HG02571 (cell line): ENCODE measurements at regions not wholly inside any gene's neighbourhood (a gene's known extent, or its start where the extent isn't known, plus 50 kb on each side); places are given as distances from the start of the nearest gene placed in this dataset.

ENCODE experiments used
- ATAC-seq: cut with Tn5 transposase; IDR thresholded peaks from one replicate; pipeline ENCODE4 v1.9.1; 2021; ENCODE audit warnings: mild to moderate bottlenecking, moderate library complexity; ENCODE audit not compliant: unreplicated experiment

- ATAC-seq = no peak
Measured at GRCh38 chr11:29017941-29018340, 909.8 kb downstream of the METTL15 start.

DNA sequence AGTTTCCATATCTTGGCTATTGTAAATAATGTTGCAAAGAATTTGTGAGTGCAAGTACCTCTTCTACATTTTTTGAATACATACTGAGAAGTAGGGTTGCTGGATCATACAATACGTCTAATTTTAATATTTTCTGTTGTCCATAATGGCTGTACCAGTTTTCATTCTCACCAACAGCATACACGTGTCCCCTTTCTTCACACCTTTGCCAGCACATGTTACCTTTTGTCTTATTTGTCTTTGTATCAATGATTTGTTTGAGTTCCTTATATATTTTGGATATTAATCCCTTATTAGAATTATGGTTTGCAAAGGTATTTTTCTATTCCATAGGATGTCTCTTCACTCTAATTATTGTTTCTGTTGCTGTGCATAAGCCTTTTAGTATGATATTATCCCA is 904.3 kb downstream of the METTL15 start:
- ATAC-seq = no peak

GRCh38 chr11:29009426-29009825 is 901.2 kb downstream of the METTL15 start:
- ATAC-seq = no peak

- ATAC-seq = no peak
Measured at GRCh38 chr11:29008481-29008880, 900.3 kb downstream of the METTL15 start.

DNA sequence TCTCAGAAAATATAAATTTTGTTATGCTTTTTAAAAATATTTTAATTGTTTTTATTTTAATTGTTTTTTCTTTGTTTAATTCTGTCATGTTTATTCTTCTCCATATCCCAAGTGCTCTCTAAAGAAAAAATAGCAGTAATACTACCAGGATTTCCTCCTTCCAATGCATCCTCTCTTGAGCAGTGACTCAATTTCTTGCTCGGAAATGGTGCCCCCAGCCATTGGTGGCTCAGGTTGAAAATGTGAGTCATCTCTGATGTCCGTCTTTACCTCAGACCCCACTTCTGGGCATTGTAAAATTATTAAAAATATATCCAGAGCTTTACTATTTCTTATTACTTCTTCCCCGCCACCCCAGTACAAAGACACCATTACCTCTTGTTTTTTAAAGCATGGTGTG is 898.5 kb downstream of the METTL15 start:
- ATAC-seq = no peak

DNA sequence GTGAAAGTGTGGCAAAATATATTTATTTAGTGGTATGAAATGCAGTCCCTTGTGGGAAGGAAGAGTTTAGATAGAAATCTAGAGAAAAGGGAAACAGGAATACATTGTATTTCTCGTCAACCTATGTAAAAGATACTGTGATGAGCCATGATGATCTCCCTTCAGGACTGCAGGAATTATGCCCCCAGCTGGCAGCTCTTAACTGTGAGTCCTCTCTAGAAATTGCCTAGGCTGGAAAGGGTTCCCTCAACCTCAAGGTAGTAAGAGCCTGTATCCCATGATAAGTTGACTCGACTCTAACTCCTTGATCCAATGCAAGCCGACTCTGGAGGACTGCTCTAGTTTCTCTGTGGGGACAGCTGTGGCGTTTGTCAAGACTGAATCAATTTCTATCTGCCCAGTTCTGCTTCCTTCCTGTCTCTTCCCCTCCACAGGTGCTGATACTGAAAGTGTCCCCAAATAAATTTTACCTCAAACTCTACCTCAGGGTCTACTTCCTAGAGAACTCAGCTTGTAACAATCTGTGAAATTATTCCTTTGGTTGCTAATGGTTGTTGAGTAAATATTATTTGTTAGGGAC is 897.3 kb downstream of the METTL15 start:
- no peak for ATAC-seq

- no peak for ATAC-seq
Measured at GRCh38 chr11:29002816-29003215, 894.6 kb downstream of the METTL15 start.

DNA sequence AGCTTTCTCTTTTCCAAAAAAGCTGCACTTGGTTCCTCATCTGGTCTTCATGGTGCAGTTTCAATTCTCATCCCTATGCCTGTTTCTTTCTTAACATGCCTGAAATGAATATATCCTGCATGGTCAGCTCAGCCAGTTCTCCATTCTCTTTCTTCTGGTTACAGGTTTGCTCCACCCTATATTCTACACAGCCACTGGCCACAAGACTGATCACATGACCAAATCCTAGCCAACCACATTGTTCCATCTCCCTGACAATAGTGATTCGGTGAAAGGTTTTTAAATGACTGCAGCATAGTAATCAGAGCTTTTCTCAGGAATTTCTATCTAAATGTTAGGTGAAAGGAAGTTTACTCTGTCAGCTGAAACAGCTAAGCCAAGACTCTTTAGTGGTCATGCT is 891.4 kb downstream of the METTL15 start:
- ATAC-seq = no peak

GRCh38 chr11:28992996-28993395 is 884.8 kb downstream of the METTL15 start:
- ATAC-seq = no peak

GRCh38 chr11:28984231-28984630 is 876.0 kb downstream of the METTL15 start:
- ATAC-seq = no peak

DNA sequence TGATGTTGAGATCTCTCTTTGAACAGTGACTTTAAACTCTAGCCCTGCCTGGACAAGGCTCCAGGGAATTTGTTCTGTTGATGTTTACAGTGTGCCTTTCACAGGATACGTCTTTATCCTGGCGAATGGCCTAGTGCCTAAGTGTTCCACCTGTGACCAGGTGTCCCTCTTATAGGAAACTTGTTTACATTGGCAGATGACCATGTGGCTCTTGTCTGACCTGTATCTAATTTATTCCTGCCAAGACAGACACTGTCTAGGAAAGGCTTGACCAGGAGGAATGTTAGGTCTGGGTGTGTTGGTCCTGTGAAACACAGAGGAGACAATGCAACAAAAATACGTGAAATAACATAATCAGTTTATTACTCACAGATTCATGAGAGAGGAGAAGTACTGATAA is 875.6 kb downstream of the METTL15 start:
- no peak for ATAC-seq

DNA sequence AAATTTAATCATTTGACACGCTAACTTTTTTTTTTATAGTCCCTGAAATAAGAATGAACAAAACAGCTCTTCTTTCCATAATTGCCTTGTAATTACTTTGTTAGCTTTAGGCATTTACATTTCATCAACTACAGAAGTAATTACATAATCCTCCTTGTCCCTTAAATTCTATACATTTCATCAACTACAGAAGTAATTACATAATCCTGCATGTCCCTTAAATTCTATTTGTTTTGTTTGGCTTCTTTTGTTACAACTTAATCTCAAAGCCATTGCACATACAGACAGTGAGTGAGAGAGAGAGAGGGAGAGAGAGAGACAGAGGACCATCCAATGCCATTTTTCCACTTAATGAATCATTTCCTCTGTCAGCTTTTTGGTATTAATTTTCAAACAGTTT is 873.2 kb downstream of the METTL15 start:
- no peak for ATAC-seq

DNA sequence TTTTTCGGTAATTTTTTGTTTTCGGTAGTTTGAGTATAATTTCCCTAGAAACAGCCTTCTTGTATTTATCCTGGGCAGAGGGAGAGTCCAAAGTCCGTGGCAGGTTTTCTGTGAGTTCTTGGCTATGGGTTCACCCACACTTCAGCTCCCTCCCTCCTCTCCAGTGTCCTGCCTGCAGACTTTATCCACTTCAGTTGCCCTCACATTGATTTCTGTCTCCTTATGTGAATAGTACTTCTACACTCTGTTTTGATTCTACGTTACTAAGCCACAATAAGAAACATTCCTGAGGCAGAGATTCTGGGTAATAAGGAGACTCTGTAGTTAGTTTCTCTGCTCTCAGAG is 868.6 kb downstream of the METTL15 start:
- no peak for ATAC-seq

DNA sequence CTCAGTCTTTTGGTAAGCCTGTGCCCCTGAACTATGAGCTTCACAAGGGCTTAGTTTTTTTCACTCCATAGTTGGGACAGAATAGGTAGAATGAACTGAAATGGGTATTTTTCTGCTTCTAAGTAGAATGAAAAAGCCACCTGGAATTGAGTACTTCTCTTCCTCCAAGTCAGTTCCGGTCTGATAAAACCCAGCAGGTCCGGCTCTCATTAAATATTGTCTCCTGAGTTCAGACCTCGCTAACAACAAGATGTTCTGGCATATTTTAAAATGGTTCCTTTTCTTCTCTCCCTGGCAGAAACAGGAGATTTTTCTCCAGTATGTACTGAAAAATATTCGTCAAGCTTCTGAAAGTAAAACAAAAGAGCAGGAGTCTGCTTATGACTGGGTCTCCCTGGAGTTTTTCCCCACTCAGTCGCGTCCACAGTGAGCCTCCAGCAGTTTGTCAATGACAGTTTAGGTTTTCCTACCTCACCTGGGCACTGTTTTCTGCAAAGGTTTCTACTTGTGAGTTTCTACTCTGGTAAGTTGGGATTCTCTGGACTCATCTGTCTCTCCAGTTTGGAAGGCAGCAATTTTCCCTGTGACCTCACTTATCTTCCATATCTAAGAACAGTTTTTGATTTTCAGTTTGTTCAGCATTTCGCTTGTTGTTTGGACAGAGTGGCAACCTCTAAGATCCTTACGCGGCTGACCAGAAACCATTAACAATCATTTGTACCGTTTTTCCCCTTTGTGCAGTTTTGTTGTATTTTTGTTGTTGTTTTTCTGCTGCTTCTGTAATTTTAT is 868.0 kb downstream of the METTL15 start:
- no peak for ATAC-seq

GRCh38 chr11:28969832-28970231 is 861.6 kb downstream of the METTL15 start:
- ATAC-seq = no peak

- ATAC-seq = no peak
Measured at GRCh38 chr11:28966951-28967350, 858.8 kb downstream of the METTL15 start.

- no peak for ATAC-seq
Measured at GRCh38 chr11:28965819-28966218, 857.6 kb downstream of the METTL15 start.

DNA sequence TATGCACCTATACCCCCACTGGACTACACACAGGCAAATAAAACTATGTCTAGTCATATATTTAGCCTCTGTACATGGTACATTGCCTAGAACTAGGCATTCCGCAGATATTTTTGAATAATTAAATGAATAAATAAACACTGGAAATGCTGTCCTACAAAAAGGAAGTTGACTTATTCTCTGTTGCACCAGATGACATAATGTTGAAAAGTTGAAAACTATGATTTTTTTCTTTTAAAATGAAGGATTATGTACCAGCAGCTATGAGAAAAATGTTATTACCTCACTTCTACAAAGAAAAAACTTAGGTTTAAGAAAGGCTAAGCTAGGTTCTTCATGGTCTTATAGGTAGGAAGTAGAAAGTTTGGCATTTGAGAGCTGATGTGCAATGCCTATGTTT is 856.6 kb downstream of the METTL15 start:
- no peak for ATAC-seq

DNA sequence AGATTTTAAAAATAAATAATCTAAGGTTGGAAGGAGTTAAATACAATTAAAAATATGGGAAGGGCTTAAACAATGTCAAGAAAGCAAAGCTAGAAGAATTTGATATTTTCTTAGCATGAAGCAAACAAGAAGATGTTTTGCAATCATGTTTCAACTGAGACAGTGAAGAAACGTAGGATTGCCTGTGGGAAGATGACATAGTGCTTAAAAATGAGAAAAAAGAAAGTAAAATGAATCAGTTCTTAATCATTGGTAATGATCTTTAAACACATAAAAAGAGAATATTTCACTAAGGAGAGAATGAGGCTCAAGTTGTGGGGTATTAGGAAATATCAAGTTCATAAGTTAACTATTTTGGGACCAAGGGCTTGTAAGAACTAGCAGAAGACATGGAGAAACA is 855.0 kb downstream of the METTL15 start:
- no peak for ATAC-seq

DNA sequence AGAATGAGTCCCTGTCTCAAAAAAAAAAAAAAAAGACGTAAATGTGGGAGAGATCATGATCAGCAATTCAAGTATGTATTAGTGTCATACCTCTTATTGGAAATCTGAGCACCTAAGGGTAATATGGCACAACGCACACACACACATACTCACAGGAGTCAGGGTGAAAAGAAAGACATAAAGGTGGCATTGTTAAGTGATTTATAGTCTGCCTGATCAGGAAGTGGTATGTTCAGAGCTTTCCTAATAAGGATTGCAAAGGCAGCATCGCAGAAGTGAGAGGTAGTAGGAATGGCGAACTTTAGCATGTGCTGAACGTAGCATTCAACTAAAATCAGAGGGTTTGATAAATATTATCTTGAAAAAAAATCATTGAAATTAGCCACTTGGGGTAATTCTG is 854.3 kb downstream of the METTL15 start:
- ATAC-seq = no peak

- no peak for ATAC-seq
Measured at GRCh38 chr11:28961726-28962125, 853.5 kb downstream of the METTL15 start.

DNA sequence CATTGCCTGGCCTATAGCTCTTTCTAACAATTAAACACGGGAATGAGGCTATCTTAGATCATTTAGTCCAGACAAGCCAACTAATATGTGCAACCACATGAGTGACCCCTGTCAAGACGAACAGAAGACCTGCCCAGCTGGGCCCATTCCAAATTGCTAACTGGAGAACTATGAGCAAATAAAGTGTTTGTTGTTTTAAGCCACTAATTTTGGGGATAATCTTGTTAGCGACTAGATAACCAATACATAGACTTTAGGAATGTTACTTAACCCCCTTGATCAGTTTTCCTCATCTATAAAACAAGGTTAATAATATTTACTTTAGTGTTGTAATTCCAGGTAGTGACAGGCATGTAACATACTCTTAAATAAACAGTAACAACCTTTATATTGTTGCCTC is 848.3 kb downstream of the METTL15 start:
- no peak for ATAC-seq

- ATAC-seq = no peak
Measured at GRCh38 chr11:28951191-28951590, 843.0 kb downstream of the METTL15 start.
